SH-SY5Y (cell line): ENCODE measurements at regions not wholly inside any gene's neighbourhood (a gene's known extent, or its start where the extent isn't known, plus 50 kb on each side); places are given as distances from the start of the nearest gene placed in this dataset.

ENCODE experiments used
- GATA2 ChIP-seq: IDR thresholded peaks from 2 replicates; pipeline ENCODE4 v1.6.1; 2011; ENCODE audit warnings: mild to moderate bottlenecking, low read depth, low read length
- GATA3 ChIP-seq: IDR thresholded peaks from 2 replicates; pipeline ENCODE4 v1.6.1; 2011; ENCODE audit warnings: low read depth, mild to moderate bottlenecking, low read length, moderate library complexity

GRCh38 chr5:108531367-108532128 lies 149.7 kb upstream of the FBXL17 start:
- no peak for TF ChIP-seq GATA3
- no peak for TF ChIP-seq GATA2

GRCh38 chr5:108530706-108531105 lies 148.8 kb upstream of the FBXL17 start:
- TF ChIP-seq GATA3 (no peak), GATA2 (no peak)

- TF ChIP-seq GATA3 (no peak), GATA2 (no peak)
These were observed 147.5 kb upstream of the FBXL17 start for GRCh38 chr5:108529381-108529780.

GRCh38 chr5:108528655-108529054 lies 146.8 kb upstream of the FBXL17 start:
- no peak for TF ChIP-seq GATA2
- no peak for TF ChIP-seq GATA3

GRCh38 chr5:108524564-108524963 lies 142.7 kb upstream of the FBXL17 start:
- TF ChIP-seq GATA3 (no peak), GATA2 (no peak)

- TF ChIP-seq GATA2 (no peak), GATA3 (no peak)
These were observed 141.5 kb upstream of the FBXL17 start for GRCh38 chr5:108523360-108523759.

GRCh38 chr5:108521841-108522506 lies 140.1 kb upstream of the FBXL17 start:
- no peak for TF ChIP-seq GATA2
- no peak for TF ChIP-seq GATA3

GRCh38 chr5:108521011-108521700 lies 139.3 kb upstream of the FBXL17 start:
- TF ChIP-seq GATA3 (no peak), GATA2 (no peak)

- TF ChIP-seq GATA2 (no peak), GATA3 (no peak)
These were observed 134.9 kb upstream of the FBXL17 start for GRCh38 chr5:108516785-108517184.

- TF ChIP-seq GATA3, result no peak
- no peak for TF ChIP-seq GATA2
These were observed 133.7 kb upstream of the FBXL17 start for GRCh38 chr5:108515517-108516105.

- TF ChIP-seq GATA2 (no peak), GATA3 (no peak)
These were observed 127.1 kb upstream of the FBXL17 start for GRCh38 chr5:108508979-108509378.

GRCh38 chr5:108507631-108508030 lies 125.7 kb upstream of the FBXL17 start:
- TF ChIP-seq GATA2, result no peak

- TF ChIP-seq GATA3, result no peak
- no peak for TF ChIP-seq GATA2
These were observed 123.7 kb upstream of the FBXL17 start for GRCh38 chr5:108505608-108506007.

GRCh38 chr5:108504974-108505373 lies 123.1 kb upstream of the FBXL17 start:
- TF ChIP-seq GATA3 (no peak), GATA2 (no peak)
